GM12878 (cell line): ENCODE measurements at regions not wholly inside any gene's neighbourhood (a gene's known extent, or its start where the extent isn't known, plus 50 kb on each side); places are given as distances from the start of the nearest gene placed in this dataset.

Experiments used
- ATAC-seq: fragments of 200-7000 bp; cut with Tn5 transposase; 3 replicates; pipeline ENCODE4 v1.9.1; 2020; ENCODE audit warnings: mild to moderate bottlenecking, moderate library complexity
- BruUV-seq: library from RNA; stranded (reverse); fragments of 400-500 nt; replicated peaks from 2 replicates; lab custom pipeline; 2021; lab: Mats Ljungman, UMichigan
- CTCF ChIA-PET: fragments of 300-600 bp; sonication (Branson Sonifier 250); formaldehyde crosslinking; extraction: SDS; loops from one replicate; lab custom pipeline; 2021; ENCODE audit warnings: inconsistent platforms; lab: Yijun Ruan, JAX
- POLR2A ChIA-PET: fragments of 350-600 bp; formaldehyde crosslinking; extraction: SDS; loops from one replicate; lab custom pipeline; 2021; ENCODE audit warnings: inconsistent platforms; lab: Charles Lee
- RAD21 ChIA-PET: fragments of 300-600 bp; sonication (Branson Sonifier 250); formaldehyde crosslinking; loops from one replicate; lab custom pipeline; 2023; ENCODE audit warnings: antibody characterized with exemption; ENCODE audit not compliant: unreplicated experiment; lab: Charles Lee
- SMC1A ChIA-PET: fragments of 300-600 bp; sonication (Branson Sonifier 250); formaldehyde crosslinking; loops from one replicate; lab custom pipeline; 2023; ENCODE audit not compliant: unreplicated experiment, uncharacterized antibody; lab: Charles Lee
- DNase-seq: peaks from one replicate; pipeline ENCODE4 v3.0.0-alpha.2; 2011; ENCODE audit warnings: low read depth, low spot score
- FAIRE-seq: peaks from 3 replicates; lab custom pipeline; 2011; peaks lifted over from hg19 to GRCh38; lab: Jason Lieb, UNC
- H2AFZ ChIP-seq: 2 replicates; pipeline ENCODE4 v1.6.0; 2011; ENCODE audit warnings: low read depth, low read length, control low read depth; ENCODE audit not compliant: control insufficient read depth
- H3K27ac ChIP-seq: 2 replicates; pipeline ENCODE4 v1.5.1; 2011; ENCODE audit warnings: control low read depth; ENCODE audit not compliant: control insufficient read depth, insufficient read depth
- H3K27me3 ChIP-seq, 2 experiments: replicated peaks in 1 of 2; 2 replicates each; pipeline versions ENCODE4 v1.6.0 to v1.6.1; 2011; ENCODE audit warnings: low read length in 1 of 2; ENCODE audit not compliant: control insufficient read depth in 2 of 2, insufficient read depth in 2 of 2
- H3K36me3 ChIP-seq, 2 experiments: 2 replicates each; pipeline ENCODE4 v1.5.1; 2011; ENCODE audit warnings: low read length in 1 of 2; ENCODE audit not compliant: control insufficient read depth in 2 of 2, insufficient read depth in 2 of 2
- H3K4me1 ChIP-seq: 2 replicates; pipeline ENCODE4 v1.6.1; 2011; ENCODE audit warnings: mild to moderate bottlenecking, low read length, moderate library complexity, mixed read lengths; ENCODE audit not compliant: control insufficient read depth, insufficient read depth
- H3K4me2 ChIP-seq: 2 replicates; pipeline ENCODE4 v1.6.0; 2011; ENCODE audit warnings: control low read depth; ENCODE audit not compliant: control insufficient read depth, insufficient read depth
- H3K4me3 ChIP-seq: fragments of 200-600 bp; sonication (generic); 2 replicates; pipeline ENCODE4 v1.5.1; 2016
- H3K79me2 ChIP-seq: 2 replicates; pipeline ENCODE4 v1.6.0; 2011; ENCODE audit warnings: low read length; ENCODE audit not compliant: control insufficient read depth, insufficient read depth
- H3K9ac ChIP-seq: 2 replicates; pipeline ENCODE4 v1.8.0; 2011; ENCODE audit warnings: low read length, control low read depth, mixed read lengths; ENCODE audit not compliant: control insufficient read depth, insufficient read depth
- H3K9me3 ChIP-seq: replicated peaks from 3 replicates; pipeline ENCODE4 v1.5.1; 2011; ENCODE audit warnings: mild to moderate bottlenecking, low read length; ENCODE audit not compliant: control insufficient read depth, insufficient read depth
- H4K20me1 ChIP-seq: 2 replicates; pipeline ENCODE4 v1.6.0; 2011; ENCODE audit not compliant: control insufficient read depth, insufficient read depth
- CBX3 ChIP-seq: fragments of 200-600 bp; sonication (generic); IDR thresholded peaks from 2 replicates; pipeline ENCODE4 v1.6.1; 2016; ENCODE audit warnings: low read depth, borderline replicate concordance
- CEBPB ChIP-seq, 2 experiments: fragments of 150-350 bp in 1 of 2; IDR thresholded peaks; 2 replicates each; pipeline ENCODE4 v1.6.1; 2012 to 2014; ENCODE audit warnings: low read depth in 2 of 2, low read length in 2 of 2, borderline replicate concordance in 1 of 2, inconsistent platforms in 1 of 2
- ESRRA ChIP-seq: IDR thresholded peaks from 2 replicates; pipeline ENCODE4 v1.6.1; 2012; ENCODE audit warnings: mild to moderate bottlenecking, low read length, improper control_type of control experiment
- MTA3 ChIP-seq: IDR thresholded peaks from 2 replicates; pipeline ENCODE4 v1.6.1; 2012; ENCODE audit warnings: low read length, inconsistent platforms, borderline replicate concordance
- NFYA ChIP-seq: IDR thresholded peaks from 2 replicates; pipeline ENCODE4 v1.6.1; 2011; ENCODE audit warnings: low read depth, mild to moderate bottlenecking, low read length, improper control_type of control experiment, borderline replicate concordance
- PAX5 ChIP-seq: IDR thresholded peaks from 2 replicates; pipeline ENCODE4 v1.6.1; 2011; ENCODE audit warnings: low read depth, low read length, borderline replicate concordance
- SIN3A ChIP-seq: IDR thresholded peaks from 2 replicates; pipeline ENCODE4 v1.6.1; 2012; ENCODE audit warnings: low read depth, low read length, improper control_type of control experiment
- ZNF687 ChIP-seq: fragments of 450-650 bp; IDR thresholded peaks from 2 replicates; pipeline ENCODE4 v1.6.1; 2017; ENCODE audit warnings: mild to moderate bottlenecking, moderate library complexity
- ZSCAN29 ChIP-seq: fragments of 450-650 bp; IDR thresholded peaks from 2 replicates; pipeline ENCODE4 v1.6.1; 2017; ENCODE audit warnings: mild to moderate bottlenecking, moderate library complexity
- WGBS: methylation state at CpG from one replicate; pipeline ENCODE4 v1.1.6; 2016; ENCODE audit warnings: low lambda C conversion rate; ENCODE audit not compliant: insufficient replicate concordance, insufficient coverage; ENCODE audit errors: missing lambda C conversion rate; 5-methylcytosine and 5-hydroxymethylcytosine counted together
- in situ Hi-C: fragments of 300-500 bp; cut with MboI; formaldehyde crosslinking; loops from 9 replicates; pipeline ENCODE4 v1.14.3; 2018; ENCODE audit warnings: mixed read lengths
- intact Hi-C: fragments of 100-400 bp; cut with micrococcal nuclease; formaldehyde crosslinking; loops from one replicate; pipeline ENCODE4 v1.14.2; 2022; ENCODE audit not compliant: unreplicated experiment
- TF ChIP-seq, protein P1 (sequence below): fragments of 450-650 bp; IDR thresholded peaks from 2 replicates; pipeline ENCODE4 v1.6.1; 2017; ENCODE audit warnings: borderline replicate concordance
- TF ChIP-seq, protein P2 (sequence below): fragments of 450-650 bp; IDR thresholded peaks from 2 replicates; pipeline ENCODE4 v1.6.1; 2018; ENCODE audit warnings: borderline replicate concordance, mild to moderate bottlenecking; ENCODE audit not compliant: partially characterized antibody
- TF ChIP-seq, protein P3 (sequence below): fragments of 450-650 bp; IDR thresholded peaks from 2 replicates; pipeline ENCODE4 v1.6.1; 2017; ENCODE audit warnings: low read depth, mild to moderate bottlenecking, moderate library complexity

DNA sequence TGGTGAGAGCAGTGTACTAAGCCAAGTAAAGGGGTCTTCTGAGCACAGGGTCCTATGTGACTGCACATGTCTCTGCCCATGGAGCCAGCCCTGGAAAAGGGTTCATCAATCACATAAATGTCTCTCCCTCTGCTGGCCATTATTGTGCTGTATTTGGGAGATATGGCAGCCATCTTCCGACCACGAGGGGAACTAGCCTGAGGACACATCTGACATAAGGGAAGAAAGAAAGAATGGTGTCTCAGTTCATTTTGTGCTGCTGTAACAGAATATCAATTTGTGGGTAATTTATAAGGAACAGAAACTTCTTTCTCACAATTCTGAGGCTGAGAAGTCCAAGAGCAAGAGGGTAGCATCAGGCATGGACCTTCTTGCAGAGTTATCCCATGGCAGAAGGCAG, 55.1 kb upstream of the GJA5 start:
- WGBS: 50% methylated on average over 2 of the region's 2 CpGs
- Histone ChIP-seq H4K20me1 (no peaks in the 10 kb centered on the region), H3K4me2 (no peak overlapping the region), H2AFZ (no peak overlapping the region), H3K27ac (no peak overlapping the region), H3K79me2 (no peaks in the 10 kb centered on the region), H3K9me3 (no peaks in the 10 kb centered on the region), H3K27me3 (peaks cover 2 to 3% of the 10 kb centered on the region in 2 experiments; a peak in 2 of 4 replicates), H3K9ac (no peak overlapping the region), H3K4me1 (no peaks in the 10 kb centered on the region), H3K36me3 (no peaks in the 10 kb centered on the region), H3K4me3 (no peak overlapping the region)
- intact Hi-C loops: no loop called here
- no TSS peak for BruUV-seq
- CTCF ChIA-PET: no interaction called here
- SMC1A ChIA-PET: no interaction called here
- DNase-seq (no peak), FAIRE-seq (no peak), ATAC-seq (no peak)
- TF ChIP-seq NFYA (no peak), ESRRA (no peak), ZNF687 (no peak), SIN3A (no peak), CBX3 (no peak), CEBPB (IDR thresholded peaks at IDR 0.05; ENCODE audit: borderline replicate concordance in 1 of 2, low read depth in 2 of 2, low read length in 2 of 2) (no peak), MTA3 (no peak), PAX5 (no peak), ZSCAN29 (no peak)
- TF ChIP-seq, protein P1, sequence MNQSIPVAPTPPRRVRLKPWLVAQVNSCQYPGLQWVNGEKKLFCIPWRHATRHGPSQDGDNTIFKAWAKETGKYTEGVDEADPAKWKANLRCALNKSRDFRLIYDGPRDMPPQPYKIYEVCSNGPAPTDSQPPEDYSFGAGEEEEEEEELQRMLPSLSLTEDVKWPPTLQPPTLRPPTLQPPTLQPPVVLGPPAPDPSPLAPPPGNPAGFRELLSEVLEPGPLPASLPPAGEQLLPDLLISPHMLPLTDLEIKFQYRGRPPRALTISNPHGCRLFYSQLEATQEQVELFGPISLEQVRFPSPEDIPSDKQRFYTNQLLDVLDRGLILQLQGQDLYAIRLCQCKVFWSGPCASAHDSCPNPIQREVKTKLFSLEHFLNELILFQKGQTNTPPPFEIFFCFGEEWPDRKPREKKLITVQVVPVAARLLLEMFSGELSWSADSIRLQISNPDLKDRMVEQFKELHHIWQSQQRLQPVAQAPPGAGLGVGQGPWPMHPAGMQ: no peak
- TF ChIP-seq, protein P2, sequence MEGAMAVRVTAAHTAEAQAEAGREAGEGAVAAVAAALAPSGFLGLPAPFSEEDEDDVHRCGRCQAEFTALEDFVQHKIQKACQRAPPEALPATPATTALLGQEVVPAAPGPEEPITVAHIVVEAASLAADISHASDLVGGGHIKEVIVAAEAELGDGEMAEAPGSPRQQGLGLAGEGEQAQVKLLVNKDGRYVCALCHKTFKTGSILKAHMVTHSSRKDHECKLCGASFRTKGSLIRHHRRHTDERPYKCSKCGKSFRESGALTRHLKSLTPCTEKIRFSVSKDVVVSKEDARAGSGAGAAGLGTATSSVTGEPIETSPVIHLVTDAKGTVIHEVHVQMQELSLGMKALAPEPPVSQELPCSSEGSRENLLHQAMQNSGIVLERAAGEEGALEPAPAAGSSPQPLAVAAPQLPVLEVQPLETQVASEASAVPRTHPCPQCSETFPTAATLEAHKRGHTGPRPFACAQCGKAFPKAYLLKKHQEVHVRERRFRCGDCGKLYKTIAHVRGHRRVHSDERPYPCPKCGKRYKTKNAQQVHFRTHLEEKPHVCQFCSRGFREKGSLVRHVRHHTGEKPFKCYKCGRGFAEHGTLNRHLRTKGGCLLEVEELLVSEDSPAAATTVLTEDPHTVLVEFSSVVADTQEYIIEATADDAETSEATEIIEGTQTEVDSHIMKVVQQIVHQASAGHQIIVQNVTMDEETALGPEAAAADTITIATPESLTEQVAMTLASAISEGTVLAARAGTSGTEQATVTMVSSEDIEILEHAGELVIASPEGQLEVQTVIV: no peak
- TF ChIP-seq, protein P3, sequence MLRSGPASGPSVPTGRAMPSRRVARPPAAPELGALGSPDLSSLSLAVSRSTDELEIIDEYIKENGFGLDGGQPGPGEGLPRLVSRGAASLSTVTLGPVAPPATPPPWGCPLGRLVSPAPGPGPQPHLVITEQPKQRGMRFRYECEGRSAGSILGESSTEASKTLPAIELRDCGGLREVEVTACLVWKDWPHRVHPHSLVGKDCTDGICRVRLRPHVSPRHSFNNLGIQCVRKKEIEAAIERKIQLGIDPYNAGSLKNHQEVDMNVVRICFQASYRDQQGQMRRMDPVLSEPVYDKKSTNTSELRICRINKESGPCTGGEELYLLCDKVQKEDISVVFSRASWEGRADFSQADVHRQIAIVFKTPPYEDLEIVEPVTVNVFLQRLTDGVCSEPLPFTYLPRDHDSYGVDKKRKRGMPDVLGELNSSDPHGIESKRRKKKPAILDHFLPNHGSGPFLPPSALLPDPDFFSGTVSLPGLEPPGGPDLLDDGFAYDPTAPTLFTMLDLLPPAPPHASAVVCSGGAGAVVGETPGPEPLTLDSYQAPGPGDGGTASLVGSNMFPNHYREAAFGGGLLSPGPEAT: no peak
- POLR2A ChIA-PET: no interaction called here
- RAD21 ChIA-PET: no interaction called here
- in situ Hi-C loops: no loop called here
